ENCODE measurements at regions not wholly inside any gene's neighbourhood (a gene's known extent, or its start where the extent isn't known, plus 50 kb on each side); places are given as distances from the start of the nearest gene placed in this dataset.
A peak's percentile ranks its signal among the peaks of the same experiment; 100 is the strongest.

GRCh38 chr1:96966536-96967138, 245.1 kb downstream of the PTBP2 start:
- DNase-seq, result peak; percentile 40 to 50

GRCh38 chr1:96967311-96967710, 245.7 kb downstream of the PTBP2 start:
- DNase-seq, result no peak

GRCh38 chr1:96968541-96968940, 247.0 kb downstream of the PTBP2 start:
- no peak for DNase-seq

- DNase-seq, result no peak
Measured at GRCh38 chr1:96968983-96969382, 247.4 kb downstream of the PTBP2 start.

- no peak for DNase-seq
Measured at GRCh38 chr1:96969656-96970163, 248.1 kb downstream of the PTBP2 start.

- no peak for DNase-seq
Measured at GRCh38 chr1:96971439-96971838, 249.9 kb downstream of the PTBP2 start.

- no peak for DNase-seq
Measured at GRCh38 chr1:96971849-96972602, 250.4 kb downstream of the PTBP2 start.

GRCh38 chr1:96973605-96974004, 252.0 kb downstream of the PTBP2 start:
- DNase-seq, result no peak

GRCh38 chr1:96978444-96978843, 256.9 kb downstream of the PTBP2 start:
- DNase-seq, result no peak

GRCh38 chr1:96978901-96979300, 257.3 kb downstream of the PTBP2 start:
- DNase-seq, result no peak

- peak in 1 of 2 experiments; percentile 61 for DNase-seq
Measured at GRCh38 chr1:96979304-96980268, 258.0 kb downstream of the PTBP2 start.

- DNase-seq, result no peak
Measured at GRCh38 chr1:96980448-96980847, 258.9 kb downstream of the PTBP2 start.

- DNase-seq, result no peak
Measured at GRCh38 chr1:96981181-96981580, 259.6 kb downstream of the PTBP2 start.

GRCh38 chr1:96982118-96982517, 260.5 kb downstream of the PTBP2 start:
- DNase-seq, result no peak

- DNase-seq, result no peak
Measured at GRCh38 chr1:96983866-96984265, 262.3 kb downstream of the PTBP2 start.

GRCh38 chr1:96987186-96987703, 265.7 kb downstream of the PTBP2 start:
- DNase-seq, result no peak

- no peak for DNase-seq
Measured at GRCh38 chr1:96989302-96989701, 267.7 kb downstream of the PTBP2 start.

GRCh38 chr1:96990136-96990535, 268.6 kb downstream of the PTBP2 start:
- no peak for DNase-seq

GRCh38 chr1:96991261-96991660, 269.7 kb downstream of the PTBP2 start:
- DNase-seq, result no peak

- no peak for DNase-seq
Measured at GRCh38 chr1:96992871-96993270, 271.3 kb downstream of the PTBP2 start.

GRCh38 chr1:96995351-96995750, 273.8 kb downstream of the PTBP2 start:
- DNase-seq, result no peak

GRCh38 chr1:96996001-96996400, 274.4 kb downstream of the PTBP2 start:
- DNase-seq, result no peak

GRCh38 chr1:96997717-96998116, 276.1 kb downstream of the PTBP2 start:
- no peak for DNase-seq
